PC-3 (cell line): ENCODE measurements at regions not wholly inside any gene's neighbourhood (a gene's known extent, or its start where the extent isn't known, plus 50 kb on each side); places are given as distances from the start of the nearest gene placed in this dataset.

Experiments used
- ATAC-seq: fragments of 200-7000 bp; cut with Tn5 transposase; 2 replicates; pipeline ENCODE4 v1.9.1; 2020; ENCODE audit warnings: mild to moderate bottlenecking, moderate library complexity
- BruUV-seq: library from RNA; stranded (reverse); fragments of 400-500 nt; replicated peaks from 2 replicates; lab custom pipeline; 2021; lab: Mats Ljungman, UMichigan
- CTCF ChIA-PET: fragments of 300-600 bp; sonication (Branson Sonifier 250); formaldehyde crosslinking; loops from one replicate; lab custom pipeline; 2022; ENCODE audit warnings: antibody characterized with exemption; lab: Charles Lee
- POLR2A ChIA-PET: fragments of 300-600 bp; sonication (Branson Sonifier 250); formaldehyde crosslinking; loops from one replicate; lab custom pipeline; 2022; ENCODE audit warnings: antibody characterized with exemption; ENCODE audit not compliant: unreplicated experiment; lab: Charles Lee
- DNase-seq: peaks from one replicate; pipeline ENCODE4 v3.0.0-alpha.2; 2015
- H2AFZ ChIP-seq: fragments of 300-600 bp; sonication (generic); 2 replicates; pipeline ENCODE4 v1.6.0; 2016; ENCODE audit warnings: antibody characterized with exemption, low read length
- H3F3A ChIP-seq: fragments of 300-600 bp; sonication (generic); one replicate; pipeline ENCODE4 v1.6.0; 2017; ENCODE audit warnings: antibody characterized with exemption, low read length, control low read depth, mild to moderate bottlenecking; ENCODE audit not compliant: unreplicated experiment
- H3K27ac ChIP-seq: fragments of 300-600 bp; sonication (generic); 2 replicates; pipeline ENCODE4 v1.5.1; 2016; ENCODE audit warnings: mild to moderate bottlenecking, low read length
- H3K27me3 ChIP-seq: fragments of 300-600 bp; sonication (generic); 2 replicates; pipeline ENCODE4 v1.6.1; 2016; ENCODE audit warnings: low read length, mixed read lengths
- H3K36me3 ChIP-seq: fragments of 300-600 bp; sonication (generic); 2 replicates; pipeline ENCODE4 v1.6.1; 2016; ENCODE audit warnings: low read depth, mixed run types, low read length, mixed read lengths
- H3K4me1 ChIP-seq: fragments of 300-600 bp; sonication (generic); 2 replicates; pipeline ENCODE4 v1.5.1; 2016; ENCODE audit warnings: low read length; ENCODE audit not compliant: insufficient read depth
- H3K4me2 ChIP-seq: fragments of 300-600 bp; sonication (generic); 2 replicates; pipeline ENCODE4 v1.6.0; 2016; ENCODE audit warnings: low read length
- H3K4me3 ChIP-seq: fragments of 300-600 bp; sonication (generic); 2 replicates; pipeline ENCODE4 v1.5.1; 2016; ENCODE audit warnings: mild to moderate bottlenecking, low read length, mixed read lengths
- H3K79me2 ChIP-seq: fragments of 300-600 bp; sonication (generic); 2 replicates; pipeline ENCODE4 v1.6.1; 2017; ENCODE audit warnings: low read length, mixed read lengths
- H3K9ac ChIP-seq: fragments of 300-600 bp; sonication (generic); 2 replicates; pipeline ENCODE4 v1.6.0; 2016; ENCODE audit warnings: mild to moderate bottlenecking, low read length
- H3K9me2 ChIP-seq: fragments of 300-600 bp; sonication (generic); replicated peaks from 2 replicates; pipeline ENCODE4 v1.6.1; 2016; ENCODE audit warnings: mixed run types, low read length, mixed read lengths
- H3K9me3 ChIP-seq: fragments of 300-600 bp; sonication (generic); 2 replicates; pipeline ENCODE4 v1.6.1; 2016; ENCODE audit warnings: low read length, mixed read lengths
- H4K20me1 ChIP-seq: fragments of 300-600 bp; sonication (generic); 2 replicates; pipeline ENCODE4 v1.6.1; 2016; ENCODE audit warnings: low read length, mixed read lengths
- EZH2 ChIP-seq: fragments of 300-600 bp; sonication (generic); IDR thresholded peaks from one replicate; pipeline ENCODE4 v1.6.1; 2017; ENCODE audit warnings: antibody characterized with exemption, mild to moderate bottlenecking, low read length; ENCODE audit not compliant: unreplicated experiment
- EZH2phosphoT487 ChIP-seq: fragments of 300-600 bp; sonication (generic); IDR thresholded peaks from 2 replicates; pipeline ENCODE4 v1.6.1; 2018; ENCODE audit warnings: mild to moderate bottlenecking, antibody characterized with exemption, low read length, borderline replicate concordance
- intact Hi-C: fragments of 100-400 bp; cut with micrococcal nuclease; formaldehyde crosslinking; loops from 2 replicates; pipeline ENCODE4 v1.9.0; 2023
- TF ChIP-seq, protein P1 (sequence below): fragments of 300-600 bp; sonication (generic); conservative IDR thresholded peaks from 2 replicates; pipeline ENCODE4 v1.5.1; 2017; ENCODE audit warnings: antibody characterized with exemption, low read depth, mild to moderate bottlenecking, low read length

DNA sequence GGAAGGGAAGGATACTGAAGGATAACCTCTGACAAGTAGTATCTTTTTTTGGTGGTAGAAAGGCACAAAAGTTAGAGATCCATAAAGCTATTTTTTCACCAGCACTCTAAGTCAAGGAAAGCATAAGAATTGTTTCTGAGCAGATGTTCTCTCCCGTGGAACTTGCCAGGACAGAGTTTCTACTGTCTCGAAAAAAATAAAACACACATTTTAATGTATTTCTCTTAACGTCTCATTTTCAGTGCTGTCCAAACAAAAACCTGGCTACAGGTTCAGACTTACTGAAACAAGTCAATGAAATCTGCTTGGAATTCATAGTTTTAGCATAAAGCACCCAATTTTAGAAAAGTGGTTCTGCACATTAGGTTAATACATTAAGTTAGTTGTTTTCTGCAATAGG, 338.3 kb downstream of the LTN1 start:
- H3K36me3 ChIP-seq: no peaks in the 10 kb centered on the region
- H2AFZ ChIP-seq: no peak overlapping the region
- no peaks in the 10 kb centered on the region for H3F3A ChIP-seq
- no peak overlapping the region for H3K4me2 ChIP-seq
- H3K9me2 ChIP-seq: no peaks in the 10 kb centered on the region
- H3K4me1 ChIP-seq: no peaks in the 10 kb centered on the region
- no peak for DNase-seq
- no peaks in the 10 kb centered on the region for H4K20me1 ChIP-seq
- BruUV-seq: no TSS peak
- no peaks in the 10 kb centered on the region for H3K79me2 ChIP-seq
- ATAC-seq: no peak
- H3K27ac ChIP-seq: no peak overlapping the region
- no peaks in the 10 kb centered on the region for H3K9me3 ChIP-seq
- CTCF ChIA-PET: no interaction called here
- intact Hi-C loops: no loop called here
- POLR2A ChIA-PET: no interaction called here
- TF ChIP-seq EZH2phosphoT487 (no peak), EZH2 (no peak)
- no peak overlapping the region for H3K9ac ChIP-seq
- no peaks in the 10 kb centered on the region for H3K27me3 ChIP-seq
- H3K4me3 ChIP-seq: no peak overlapping the region

DNA sequence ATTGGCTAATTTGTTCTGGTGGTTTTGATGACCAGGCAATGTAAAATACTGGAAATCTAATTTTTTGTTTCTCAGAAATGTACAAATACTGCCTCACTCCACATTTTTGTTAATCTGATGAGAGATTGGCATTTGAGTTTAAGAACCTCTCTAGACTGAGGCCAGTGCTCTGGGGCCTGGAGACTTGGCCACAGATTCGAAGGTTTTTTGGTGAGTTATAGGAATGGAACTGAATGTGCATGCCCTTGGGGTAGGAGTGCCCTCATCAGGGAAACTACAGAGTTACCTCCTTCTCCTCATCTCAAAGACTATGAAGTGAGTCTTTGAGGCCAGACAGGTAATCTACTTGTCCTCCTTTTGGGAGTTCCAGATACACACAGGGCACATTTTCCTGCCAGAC, 347.9 kb downstream of the LTN1 start:
- no peaks in the 10 kb centered on the region; the same call in 1 of the 2 replicates for H3K4me1 ChIP-seq
- H3K4me3 ChIP-seq: no peak overlapping the region
- no peaks in the 10 kb centered on the region for H3K36me3 ChIP-seq
- no peak overlapping the region for H3K4me2 ChIP-seq
- intact Hi-C loops: no loop called here
- H3K9me3 ChIP-seq: no peaks in the 10 kb centered on the region
- ATAC-seq (peak; percentile 31; the same call in 1 of the 2 replicates), DNase-seq (peak; percentile 50)
- no peaks in the 10 kb centered on the region for H3K9me2 ChIP-seq
- ChIA-PET POLR2A (no interaction called here), CTCF (no interaction called here)
- no TSS peak for BruUV-seq
- no peak overlapping the region for H3K27ac ChIP-seq
- H4K20me1 ChIP-seq: no peaks in the 10 kb centered on the region
- H3F3A ChIP-seq: no peaks in the 10 kb centered on the region
- H2AFZ ChIP-seq: no peak overlapping the region
- no peaks in the 10 kb centered on the region for H3K79me2 ChIP-seq
- no peaks in the 10 kb centered on the region for H3K27me3 ChIP-seq
- TF ChIP-seq EZH2phosphoT487: no peak
- no peak for TF ChIP-seq EZH2
- TF ChIP-seq, protein P1, sequence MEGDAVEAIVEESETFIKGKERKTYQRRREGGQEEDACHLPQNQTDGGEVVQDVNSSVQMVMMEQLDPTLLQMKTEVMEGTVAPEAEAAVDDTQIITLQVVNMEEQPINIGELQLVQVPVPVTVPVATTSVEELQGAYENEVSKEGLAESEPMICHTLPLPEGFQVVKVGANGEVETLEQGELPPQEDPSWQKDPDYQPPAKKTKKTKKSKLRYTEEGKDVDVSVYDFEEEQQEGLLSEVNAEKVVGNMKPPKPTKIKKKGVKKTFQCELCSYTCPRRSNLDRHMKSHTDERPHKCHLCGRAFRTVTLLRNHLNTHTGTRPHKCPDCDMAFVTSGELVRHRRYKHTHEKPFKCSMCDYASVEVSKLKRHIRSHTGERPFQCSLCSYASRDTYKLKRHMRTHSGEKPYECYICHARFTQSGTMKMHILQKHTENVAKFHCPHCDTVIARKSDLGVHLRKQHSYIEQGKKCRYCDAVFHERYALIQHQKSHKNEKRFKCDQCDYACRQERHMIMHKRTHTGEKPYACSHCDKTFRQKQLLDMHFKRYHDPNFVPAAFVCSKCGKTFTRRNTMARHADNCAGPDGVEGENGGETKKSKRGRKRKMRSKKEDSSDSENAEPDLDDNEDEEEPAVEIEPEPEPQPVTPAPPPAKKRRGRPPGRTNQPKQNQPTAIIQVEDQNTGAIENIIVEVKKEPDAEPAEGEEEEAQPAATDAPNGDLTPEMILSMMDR: 0 out of 2 replicates have a peak, but pooled peaks have one; percentile 11
- no peak overlapping the region for H3K9ac ChIP-seq

GRCh38 chr21:28642891-28643290, 349.8 kb downstream of the LTN1 start:
- Histone ChIP-seq H3K27ac (no peak overlapping the region), H2AFZ (no peak overlapping the region), H3K9me2 (no peaks in the 10 kb centered on the region), H3K27me3 (no peaks in the 10 kb centered on the region), H3K36me3 (no peaks in the 10 kb centered on the region), H3K4me3 (no peak overlapping the region), H4K20me1 (no peaks in the 10 kb centered on the region), H3K79me2 (no peaks in the 10 kb centered on the region), H3K4me2 (no peak overlapping the region), H3K9me3 (no peaks in the 10 kb centered on the region), H3K9ac (no peak overlapping the region), H3K4me1 (peaks cover 6% of the 10 kb centered on the region), H3F3A (no peaks in the 10 kb centered on the region)
- ChIA-PET POLR2A (no interaction called here), CTCF (no interaction called here)
- ATAC-seq: no peak
- no peak for DNase-seq
- BruUV-seq: no TSS peak
- intact Hi-C loops: no loop called here
- TF ChIP-seq, protein P1: no peak
